Esophagus muscularis mucosa (tissue), 4 donors: ENCODE measurements at regions not wholly inside any gene's neighbourhood (a gene's known extent, or its start where the extent isn't known, plus 50 kb on each side); places are given as distances from the start of the nearest gene placed in this dataset.
"Not testable (repeated sequence)": the region's sequence is repeated elsewhere in the genome, so short reads cannot be mapped to it uniquely, and the experiment has no call there.

ENCODE experiments used
- EP300 ChIP-seq: sonication (generic); formaldehyde crosslinking; IDR thresholded peaks from one replicate; pipeline ENCODE4 v1.6.1; 2017; ENCODE audit warnings: antibody characterized with exemption
- POLR2A ChIP-seq: fragments of 450-650 bp; IDR thresholded peaks from one replicate; pipeline ENCODE4 v1.6.1; 2017; ENCODE audit warnings: antibody characterized with exemption, moderate library complexity, mild to moderate bottlenecking, low read depth
- POLR2AphosphoS5 ChIP-seq, 2 donors: sonication (generic); formaldehyde crosslinking; IDR thresholded peaks; one replicate each; pipeline ENCODE4 v1.6.1; 2017; ENCODE audit warnings: antibody characterized with exemption in 2 of 2
- TF ChIP-seq, protein P1 (sequence below), 3 experiments: fragments of 200-600 bp in 2 of 3; fragments of 450-650 bp in 1 of 3; sonication (generic) in 2 of 3; IDR thresholded peaks; one replicate each; pipeline ENCODE4 v1.5.1; 2017 to 2019; ENCODE audit warnings: antibody characterized with exemption in 3 of 3, mild to moderate bottlenecking in 2 of 3, moderate library complexity in 1 of 3

DNA sequence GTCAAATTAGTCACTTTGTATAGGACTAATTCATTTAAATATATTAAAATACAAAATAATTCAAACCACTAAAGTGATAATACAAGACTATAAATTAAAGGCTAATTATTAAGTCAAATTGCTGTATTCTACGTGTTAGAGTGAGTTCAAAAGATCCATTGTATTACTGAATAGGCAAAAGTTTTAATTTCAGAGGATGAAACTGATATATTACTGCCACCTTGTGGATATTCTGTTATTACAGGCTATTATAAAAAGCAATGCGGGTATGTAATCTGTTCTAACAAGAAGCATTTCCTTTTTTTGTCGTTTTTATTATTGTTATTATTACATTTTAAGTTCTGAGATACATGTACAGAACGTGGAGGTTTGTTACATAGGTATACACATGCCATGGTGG, 66.7 kb upstream of the XKR3 start:
- TF ChIP-seq, protein P1, sequence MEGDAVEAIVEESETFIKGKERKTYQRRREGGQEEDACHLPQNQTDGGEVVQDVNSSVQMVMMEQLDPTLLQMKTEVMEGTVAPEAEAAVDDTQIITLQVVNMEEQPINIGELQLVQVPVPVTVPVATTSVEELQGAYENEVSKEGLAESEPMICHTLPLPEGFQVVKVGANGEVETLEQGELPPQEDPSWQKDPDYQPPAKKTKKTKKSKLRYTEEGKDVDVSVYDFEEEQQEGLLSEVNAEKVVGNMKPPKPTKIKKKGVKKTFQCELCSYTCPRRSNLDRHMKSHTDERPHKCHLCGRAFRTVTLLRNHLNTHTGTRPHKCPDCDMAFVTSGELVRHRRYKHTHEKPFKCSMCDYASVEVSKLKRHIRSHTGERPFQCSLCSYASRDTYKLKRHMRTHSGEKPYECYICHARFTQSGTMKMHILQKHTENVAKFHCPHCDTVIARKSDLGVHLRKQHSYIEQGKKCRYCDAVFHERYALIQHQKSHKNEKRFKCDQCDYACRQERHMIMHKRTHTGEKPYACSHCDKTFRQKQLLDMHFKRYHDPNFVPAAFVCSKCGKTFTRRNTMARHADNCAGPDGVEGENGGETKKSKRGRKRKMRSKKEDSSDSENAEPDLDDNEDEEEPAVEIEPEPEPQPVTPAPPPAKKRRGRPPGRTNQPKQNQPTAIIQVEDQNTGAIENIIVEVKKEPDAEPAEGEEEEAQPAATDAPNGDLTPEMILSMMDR (IDR thresholded peaks at IDR 0.05) = peak; percentile 34 to 45 (median 41)
- TF ChIP-seq POLR2A; POLR2AphosphoS5 (IDR thresholded peaks at IDR 0.05); EP300: not testable (repeated sequence)
